IPS DF 4.7 (cell line): ENCODE measurements at regions not wholly inside any gene's neighbourhood (a gene's known extent, or its start where the extent isn't known, plus 50 kb on each side); places are given as distances from the start of the nearest gene placed in this dataset.

ENCODE experiments used
- DNase-seq: peaks from one replicate; pipeline ENCODE4 v3.0.0-alpha.2; 2013; ENCODE audit warnings: low spot score; ENCODE audit errors: extremely low read depth

DNA sequence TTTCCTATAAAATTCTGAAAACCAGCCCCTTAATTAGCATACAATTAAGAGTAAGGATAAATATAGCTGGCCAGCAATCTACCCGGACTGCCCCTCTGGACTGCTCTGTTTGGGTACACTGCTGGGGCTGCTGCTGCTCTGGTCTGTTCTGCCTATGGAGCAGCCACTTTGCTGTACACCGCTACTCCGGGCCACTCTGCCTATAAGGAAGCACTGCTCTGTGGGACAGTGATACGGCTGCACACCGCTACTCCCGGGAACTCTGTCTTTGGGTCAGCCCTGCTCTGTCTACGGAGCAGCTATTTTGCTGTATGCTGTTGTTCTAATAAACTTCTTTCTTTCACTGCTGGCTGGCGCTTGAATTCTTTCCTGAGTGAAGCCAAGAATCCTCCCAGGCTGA, 316.5 kb upstream of the PLSCR5 start:
- DNase-seq, result no peak

DNA sequence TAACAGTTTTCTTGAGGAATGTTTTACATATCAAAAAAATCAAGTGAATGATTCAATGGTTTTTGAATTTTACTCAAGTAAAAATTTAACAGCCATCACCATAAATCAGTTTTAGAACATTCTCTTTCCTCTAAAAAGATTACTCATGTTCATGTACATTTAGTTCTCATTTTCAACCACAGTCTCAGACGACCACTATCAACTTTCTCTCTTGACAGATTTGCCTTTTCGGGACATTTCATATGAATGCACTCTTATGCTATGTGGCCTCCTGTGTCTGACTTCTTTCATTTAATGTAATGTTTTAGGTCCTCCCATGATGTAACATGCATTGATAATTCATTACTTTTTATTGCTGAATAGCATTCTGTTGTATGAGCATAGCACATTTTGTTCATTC, 309.3 kb upstream of the PLSCR5 start:
- DNase-seq, result no peak

DNA sequence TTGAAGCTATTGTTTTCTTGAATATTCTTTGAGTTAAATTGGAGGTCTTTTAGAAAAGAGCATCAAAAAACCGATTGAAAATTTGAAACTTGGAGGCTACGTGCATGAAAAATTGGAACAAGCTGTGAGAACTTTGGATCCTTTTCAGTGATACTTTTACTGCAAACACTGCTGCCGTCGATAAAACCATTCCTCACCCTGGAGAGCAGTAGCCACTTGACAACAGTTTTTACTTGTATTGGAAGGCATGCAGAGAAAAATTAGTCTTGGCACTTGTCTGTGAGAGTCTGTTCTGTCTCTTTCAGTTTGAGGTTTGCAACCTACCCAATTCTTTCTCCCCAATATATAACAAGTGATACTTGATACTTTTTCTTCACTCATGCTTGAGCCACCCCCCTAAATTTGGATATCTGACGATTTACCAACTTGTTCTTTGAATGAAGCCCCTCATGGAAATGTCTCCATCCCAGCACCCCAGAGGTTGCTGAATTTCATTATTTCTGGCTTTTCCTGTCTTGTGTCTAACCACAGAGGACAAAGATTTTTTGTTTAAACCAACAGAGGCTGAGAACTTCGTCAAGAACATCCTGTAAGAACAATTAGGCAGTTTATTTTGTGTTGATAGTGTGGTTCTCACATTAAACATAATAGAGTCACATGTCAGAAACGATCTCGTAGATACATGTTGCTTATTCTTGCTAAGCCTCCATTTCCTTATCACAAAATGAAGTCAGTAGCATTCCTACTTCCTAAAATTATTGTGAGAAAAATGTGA, 307.3 kb upstream of the PLSCR5 start:
- no peak for DNase-seq

DNA sequence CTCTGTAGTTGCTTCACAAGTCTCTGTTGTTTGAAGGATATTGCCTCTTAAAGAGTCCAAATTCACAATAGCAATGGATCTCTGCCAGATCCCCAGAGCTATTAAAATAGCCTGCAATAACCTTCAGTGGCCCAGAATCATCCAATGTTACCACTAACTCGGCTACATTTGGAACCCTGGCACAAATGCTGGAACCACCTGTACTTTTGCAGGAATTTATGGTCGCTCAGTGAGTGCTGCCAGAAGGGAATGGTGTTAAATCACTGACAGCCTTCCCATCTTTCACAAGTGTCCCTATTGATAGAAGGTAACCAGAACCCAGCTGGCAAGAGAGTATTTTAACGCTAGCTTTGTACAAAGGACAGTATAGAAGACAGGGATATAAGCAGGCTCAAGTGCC, 298.8 kb upstream of the PLSCR5 start:
- DNase-seq, result no peak

DNA sequence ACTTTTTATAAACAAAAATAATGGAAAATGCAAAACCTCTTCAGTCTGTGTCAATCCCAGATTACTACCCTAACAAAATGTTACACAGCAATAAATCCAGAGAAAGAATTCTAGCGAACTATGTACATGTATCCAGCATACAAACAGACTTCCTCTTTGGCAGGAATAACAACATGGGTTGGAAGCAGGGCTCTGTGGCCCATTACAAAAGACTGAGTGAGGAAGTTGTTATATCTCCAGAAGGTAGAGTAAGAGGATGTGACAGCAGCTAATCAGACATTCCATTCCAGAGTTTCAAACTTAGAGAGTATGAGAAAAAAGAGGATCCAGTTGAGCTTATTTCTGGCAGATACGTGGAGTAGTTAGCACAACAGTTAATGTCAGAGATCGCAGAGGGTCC, 294.0 kb upstream of the PLSCR5 start:
- no peak for DNase-seq

DNA sequence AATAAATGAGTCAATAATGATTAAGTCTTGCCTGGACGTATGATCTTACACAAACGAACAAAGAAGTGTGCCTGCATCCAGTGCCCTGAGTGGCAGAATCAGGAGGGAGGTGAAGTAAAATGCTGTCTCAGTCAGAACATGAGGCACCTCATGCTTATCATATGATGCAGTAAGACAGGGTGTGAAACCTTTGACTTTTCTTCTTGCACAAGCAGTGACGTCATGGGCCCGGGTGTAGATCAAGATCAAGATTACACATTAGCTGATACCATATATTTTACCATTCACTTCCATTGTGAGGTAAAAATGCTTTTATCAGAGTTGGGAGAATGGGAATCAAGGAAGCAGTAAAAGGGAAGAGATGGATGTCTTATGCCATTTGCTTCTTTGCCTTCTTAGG, 291.6 kb upstream of the PLSCR5 start:
- no peak for DNase-seq

DNA sequence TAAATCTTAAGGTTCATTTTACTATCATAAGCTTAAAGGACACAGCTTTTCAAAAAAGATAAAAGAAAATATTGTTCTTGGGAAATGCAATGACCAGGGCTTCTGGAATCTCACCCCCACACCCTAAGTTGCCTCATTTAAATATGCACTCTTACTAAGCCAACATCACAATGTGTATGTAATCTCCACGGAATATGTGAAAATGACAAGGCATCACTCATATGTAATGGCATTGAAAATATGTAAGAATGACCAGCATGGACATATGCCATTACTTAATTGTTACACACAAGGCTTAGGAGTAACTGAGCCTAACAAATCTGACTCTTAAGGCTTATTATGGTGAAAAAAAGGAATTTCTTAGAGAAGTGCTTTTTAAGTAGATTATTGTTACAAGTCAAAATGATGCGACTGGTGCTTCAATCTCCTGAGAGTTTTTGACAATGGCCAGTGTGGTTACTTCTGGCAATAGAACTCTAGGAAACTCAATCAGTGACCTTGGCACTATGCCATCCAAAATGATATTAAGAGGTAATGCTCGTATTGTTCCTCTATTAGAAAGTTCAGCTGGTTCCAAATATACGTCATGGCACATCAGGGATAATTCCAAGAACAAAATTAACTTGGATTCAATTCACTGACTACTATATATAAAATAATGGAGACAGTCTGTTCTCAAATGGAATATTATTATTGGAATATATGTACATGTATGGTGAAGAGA, 290.0 kb upstream of the PLSCR5 start:
- no peak for DNase-seq

DNA sequence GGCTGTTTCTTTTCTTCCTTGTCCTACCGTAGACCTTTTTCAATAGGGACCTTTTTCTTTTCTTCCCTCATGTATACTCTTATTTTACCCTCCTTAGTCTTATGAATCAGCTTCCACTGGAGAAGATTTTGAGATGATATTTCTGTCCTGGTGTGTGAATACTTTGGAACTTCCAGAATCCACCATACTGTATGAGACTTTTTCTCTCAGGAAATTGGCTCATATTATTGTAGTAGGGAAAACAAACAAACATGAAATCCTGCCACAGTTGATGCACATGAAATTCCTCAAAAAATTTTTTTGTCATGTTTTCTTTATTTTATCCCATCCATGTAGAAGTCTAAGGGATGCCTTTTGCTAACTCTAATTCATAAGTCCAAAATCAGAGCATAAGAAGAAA, 289.3 kb upstream of the PLSCR5 start:
- DNase-seq, result no peak

DNA sequence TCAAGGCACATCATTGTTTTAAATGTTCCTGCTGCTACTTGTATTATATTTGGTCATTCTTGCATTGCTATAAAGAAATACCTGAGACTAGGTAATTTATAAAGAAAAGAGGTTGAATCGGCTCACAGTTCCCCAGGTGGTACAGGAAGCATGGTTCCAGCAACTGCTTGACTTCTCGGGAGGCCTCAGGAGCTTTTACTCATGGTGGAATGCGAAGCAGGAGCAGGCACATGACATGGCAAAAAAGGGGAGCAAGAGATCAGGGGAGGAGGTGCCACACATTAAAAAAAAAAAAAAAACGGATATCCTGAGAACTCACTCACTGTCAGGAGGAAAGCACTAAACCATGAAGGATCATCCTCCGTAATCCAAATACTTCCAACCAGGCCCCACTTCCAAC, 286.9 kb upstream of the PLSCR5 start:
- no peak for DNase-seq

DNA sequence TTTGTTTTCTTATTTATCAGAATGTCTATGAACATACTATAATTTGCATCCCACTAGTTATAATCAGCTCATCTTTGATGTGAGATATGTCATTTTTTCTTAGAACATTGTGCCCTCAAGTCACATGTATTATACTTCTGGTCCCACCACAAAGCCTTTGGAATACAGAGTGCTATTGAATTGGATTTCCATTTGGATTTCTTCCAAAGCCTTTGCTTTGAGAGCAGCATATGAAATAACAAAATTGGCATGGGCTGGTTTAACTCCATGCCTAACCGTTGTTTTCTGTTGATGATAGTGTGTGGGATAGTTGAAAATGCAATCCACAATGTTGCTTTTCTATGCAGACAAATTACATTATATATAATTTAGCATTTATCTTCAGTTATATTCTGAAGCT, 284.5 kb upstream of the PLSCR5 start:
- no peak for DNase-seq

DNA sequence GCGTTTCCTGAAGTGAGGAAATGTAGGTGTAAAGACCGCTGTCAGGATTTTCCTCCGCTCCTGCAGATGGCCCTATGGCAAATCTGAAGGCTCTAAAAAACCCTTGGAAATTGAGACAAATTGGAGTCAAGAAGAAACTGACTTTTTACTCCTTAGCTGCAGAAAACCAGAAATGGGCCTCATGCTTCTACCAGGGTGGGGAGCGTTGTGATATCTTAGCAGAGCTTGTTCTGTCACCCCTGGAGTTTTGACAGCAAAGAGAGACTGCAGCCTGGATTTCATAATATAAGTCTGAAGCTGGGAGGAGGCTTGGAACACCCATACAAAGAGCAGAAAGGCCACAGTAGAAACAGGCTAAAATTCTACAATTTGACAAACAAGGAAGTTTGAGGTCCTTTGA, 283.0 kb upstream of the PLSCR5 start:
- no peak for DNase-seq

DNA sequence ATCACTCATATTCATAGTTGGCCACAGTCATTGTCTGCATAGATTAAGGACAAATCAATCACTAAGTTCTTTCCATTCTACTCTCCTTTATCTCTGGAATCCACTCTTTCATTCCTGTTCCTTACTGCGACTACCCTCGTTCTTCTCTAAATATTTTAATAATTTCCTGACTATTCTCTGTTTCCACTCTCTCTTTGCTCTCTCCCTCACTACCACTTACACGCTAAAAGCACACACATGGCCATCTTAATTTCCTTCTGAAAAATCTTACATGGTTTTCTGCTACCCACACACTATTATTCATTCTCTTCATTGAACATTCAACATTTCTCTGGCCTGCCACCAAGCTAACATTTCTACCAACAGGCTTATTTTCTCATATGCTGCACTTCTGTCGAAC, 279.6 kb upstream of the PLSCR5 start:
- DNase-seq, result no peak

DNA sequence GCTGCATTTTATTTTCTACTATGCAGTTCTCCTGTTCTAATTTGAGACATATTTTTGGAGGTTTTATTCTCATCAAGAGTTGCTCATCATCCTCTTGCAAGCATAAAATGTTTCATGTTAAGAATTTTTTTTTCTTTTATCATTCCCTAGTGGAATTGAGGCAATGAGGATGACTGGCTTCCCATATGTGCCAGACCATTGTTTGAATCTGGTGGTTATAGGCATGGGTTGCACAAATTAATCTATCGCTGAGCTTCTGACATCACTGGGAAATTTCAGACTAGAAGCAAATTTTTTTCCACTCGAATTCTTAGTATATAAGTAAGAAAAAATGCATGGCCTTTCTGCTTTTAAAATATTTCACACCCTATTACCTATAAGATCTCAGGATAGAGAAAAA, 279.1 kb upstream of the PLSCR5 start:
- DNase-seq, result no peak

DNA sequence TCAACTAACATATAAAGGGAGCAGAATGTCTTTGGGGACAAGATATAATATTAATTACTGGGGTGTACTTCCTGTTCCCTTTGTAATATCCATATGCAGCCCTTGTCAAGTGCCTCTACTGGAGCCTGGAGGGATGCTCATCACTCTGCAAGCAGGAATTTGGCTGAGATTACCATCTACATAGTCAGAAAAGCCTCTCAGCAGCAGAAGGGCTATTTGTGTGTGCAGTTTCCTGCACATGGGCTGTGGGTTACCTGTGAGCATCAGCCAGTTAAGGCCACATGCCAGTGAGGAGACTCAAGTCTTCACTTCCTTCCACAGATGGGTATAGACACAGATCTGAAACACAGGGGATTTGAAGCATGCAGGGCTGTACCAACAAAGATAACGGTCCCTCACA, 278.1 kb upstream of the PLSCR5 start:
- DNase-seq, result no peak

DNA sequence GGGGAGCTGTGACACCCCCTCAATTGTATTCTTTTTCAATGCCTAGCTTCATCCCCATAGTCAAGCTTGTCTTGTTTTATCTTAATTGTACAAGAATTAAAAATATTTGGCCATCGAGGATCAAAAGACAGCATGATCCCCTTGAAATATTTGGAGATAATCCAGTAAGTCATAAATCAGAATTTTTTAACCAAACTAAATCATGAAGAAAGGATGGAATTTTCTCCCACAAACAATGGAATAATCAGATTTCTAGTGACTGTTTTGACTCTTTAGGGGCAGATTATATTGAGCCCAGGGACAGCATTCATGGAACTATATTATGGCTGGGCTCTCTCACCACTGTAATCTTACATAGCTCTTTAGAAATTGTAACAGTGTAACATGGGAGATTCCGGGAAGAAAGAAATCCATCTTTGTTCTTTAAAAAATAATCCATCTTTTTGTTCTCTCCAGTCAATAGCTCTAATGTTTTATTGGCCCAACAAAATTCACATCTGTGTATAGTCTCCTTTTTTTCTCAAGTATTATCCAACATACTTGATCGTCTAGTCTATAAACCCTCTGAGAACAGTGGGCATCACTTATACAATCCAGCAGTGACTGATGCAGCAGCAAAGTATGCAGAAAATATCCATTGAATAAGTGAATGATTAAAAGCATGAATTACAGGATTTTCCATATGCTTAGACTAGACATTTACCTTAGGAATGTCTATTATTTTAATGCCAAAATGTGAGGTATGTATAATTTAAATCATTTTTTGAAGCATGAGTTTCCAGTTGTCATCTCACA, 277.0 kb upstream of the PLSCR5 start:
- DNase-seq, result no peak

DNA sequence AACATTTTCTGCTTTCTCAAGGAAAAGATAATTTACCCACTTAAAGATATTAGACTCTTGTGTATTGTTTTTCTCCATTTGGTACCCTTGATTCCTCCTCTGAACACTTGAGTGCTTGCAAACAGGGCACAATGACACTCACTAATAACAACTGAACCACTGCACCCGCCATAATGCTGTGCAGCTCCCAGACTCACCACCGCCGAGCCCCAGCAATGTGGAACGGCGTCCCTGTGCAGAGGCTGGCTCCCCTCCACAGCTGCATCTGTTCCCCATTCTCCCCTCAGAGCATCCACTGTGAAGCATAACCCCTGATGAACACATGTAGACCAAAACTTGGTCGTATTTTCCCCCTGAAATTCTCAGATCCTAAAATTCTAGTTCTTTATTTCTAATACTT, 276.2 kb upstream of the PLSCR5 start:
- no peak for DNase-seq

DNA sequence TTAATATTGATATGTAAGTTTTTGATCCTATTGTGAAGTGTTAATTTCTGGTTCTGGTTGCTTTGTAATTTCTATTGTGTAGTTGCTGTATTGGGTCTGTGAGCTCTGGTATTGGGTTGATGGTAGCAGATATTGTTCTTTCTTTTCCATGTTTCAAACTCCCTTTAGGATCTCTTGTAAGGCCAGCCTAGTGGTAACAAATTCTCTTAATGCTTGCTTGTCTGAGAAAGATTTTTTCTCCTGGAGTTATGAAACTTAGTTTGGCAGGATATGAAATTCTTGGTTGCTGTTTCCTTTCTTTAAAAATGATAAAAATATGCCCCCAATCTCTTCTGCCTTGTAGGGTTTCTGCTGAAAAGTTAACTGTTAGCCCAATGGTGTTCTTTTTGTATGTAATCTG, 268.6 kb upstream of the PLSCR5 start:
- DNase-seq, result no peak

DNA sequence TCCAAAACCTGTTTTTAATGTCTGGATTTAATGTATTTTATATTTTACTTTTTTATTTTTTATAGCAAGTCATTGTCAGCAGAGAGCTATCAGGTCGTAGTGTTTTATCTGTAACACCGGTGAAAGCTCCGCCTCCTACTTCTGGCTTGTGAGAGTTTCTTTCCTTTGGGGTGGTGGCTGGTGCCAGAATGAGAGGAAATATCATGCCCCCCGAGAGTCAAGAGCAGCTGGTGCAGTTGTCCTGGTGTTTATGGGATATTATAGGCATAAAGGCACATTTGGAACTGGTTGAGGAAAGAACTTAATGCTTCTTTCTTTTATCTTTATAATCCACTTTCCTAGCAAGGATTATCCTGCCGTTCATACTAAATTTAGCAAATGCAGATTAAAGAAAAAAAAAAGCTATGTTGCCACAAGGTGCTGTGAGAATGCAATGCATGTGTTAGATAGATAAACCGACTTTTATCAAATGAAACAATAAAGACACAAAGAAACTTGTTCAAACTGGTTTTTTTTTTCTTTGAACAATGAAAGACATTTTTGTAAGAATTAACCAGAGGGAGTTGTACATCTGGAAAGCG, 260.1 kb upstream of the PLSCR5 start:
- no peak for DNase-seq

DNA sequence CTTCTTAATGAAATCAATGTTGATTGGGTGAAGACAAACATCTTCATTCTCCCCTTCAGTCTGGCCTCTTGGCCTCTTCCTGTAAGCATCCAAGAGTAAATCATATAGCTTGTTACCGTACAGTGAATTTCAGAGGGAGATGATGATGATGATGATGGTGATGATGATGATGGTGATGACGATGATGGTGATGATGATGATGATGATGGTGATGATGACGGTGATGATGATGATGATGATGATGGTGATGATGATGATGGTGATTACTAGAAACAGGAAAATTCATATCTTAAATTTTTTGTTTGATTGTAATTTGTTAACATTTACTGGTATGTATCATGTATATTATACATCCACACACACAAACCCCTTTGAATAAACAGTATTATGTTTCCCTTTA, 256.1 kb upstream of the PLSCR5 start:
- DNase-seq, result no peak

DNA sequence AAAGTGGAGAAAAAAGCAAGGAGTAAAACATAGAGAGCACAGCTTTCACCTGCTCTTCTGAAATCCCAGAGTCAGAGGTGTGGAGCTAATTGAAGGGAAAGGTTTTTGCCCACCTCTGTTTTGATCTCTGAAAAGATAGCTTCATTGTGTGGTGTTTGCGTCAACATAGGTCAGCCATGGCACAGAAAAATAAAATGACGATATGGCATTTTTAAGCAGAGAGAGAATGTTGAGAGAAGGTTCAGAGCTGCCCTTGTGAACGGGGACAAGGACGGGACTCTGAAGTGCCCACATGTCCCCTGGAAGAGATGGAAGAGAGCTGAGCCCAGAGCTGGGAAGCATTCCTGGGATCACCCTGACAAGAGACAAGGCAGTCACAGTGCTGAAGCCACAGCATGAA, 249.4 kb upstream of the PLSCR5 start:
- DNase-seq, result no peak

DNA sequence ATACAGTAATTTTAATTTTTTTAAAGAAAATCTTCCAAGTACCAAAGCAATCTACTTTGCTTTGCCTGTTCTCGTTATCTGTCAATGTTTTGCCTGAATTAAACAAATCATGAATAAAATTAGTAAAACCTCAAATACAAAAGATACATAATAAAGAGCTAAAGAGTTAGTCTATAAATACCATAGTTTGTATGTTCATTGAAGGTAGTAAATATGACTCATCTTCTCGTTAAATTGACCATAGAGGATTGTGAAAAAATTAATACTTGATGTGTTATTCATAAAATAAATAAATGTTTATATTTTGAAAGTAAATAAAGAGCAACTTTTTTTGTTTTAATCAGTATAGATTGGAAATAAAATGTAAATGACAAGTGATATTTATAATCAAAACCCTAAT, 246.5 kb upstream of the PLSCR5 start:
- no peak for DNase-seq

DNA sequence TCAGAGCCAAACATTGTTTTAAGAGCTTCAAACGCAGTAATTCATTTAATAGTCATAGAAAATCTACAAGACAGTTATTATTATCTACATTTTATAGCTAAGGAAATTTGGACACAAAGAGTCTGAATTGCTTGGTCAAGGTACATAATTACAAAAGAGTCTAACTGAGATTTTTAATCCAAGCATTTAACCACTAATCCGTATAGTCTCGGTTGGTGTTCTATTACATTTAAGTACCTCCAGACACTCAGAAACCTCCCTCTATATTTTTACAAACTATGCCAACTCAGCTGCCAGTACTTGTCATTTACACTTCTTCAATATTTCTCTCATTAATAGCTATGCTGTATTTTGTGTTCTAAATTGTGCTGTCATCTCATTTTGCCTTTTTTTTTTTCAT, 240.2 kb upstream of the PLSCR5 start:
- DNase-seq, result no peak
